ENCODE measurements at regions not wholly inside any gene's neighbourhood (a gene's known extent, or its start where the extent isn't known, plus 50 kb on each side); places are given as distances from the start of the nearest gene placed in this dataset.

GRCh38 chr10:83333566-83333965, 805.7 kb upstream of the GHITM start:
- TF ChIP-seq CTCF (IDR thresholded peaks at IDR 0.05; ENCODE audit: insufficient read depth, low read length, poor library complexity, severe bottlenecking), result no peak
- TF ChIP-seq EZH2phosphoT487 (conservative IDR thresholded peaks at IDR 0.05; ENCODE audit: low read length), result no peak

Measured in SU-DHL-6 (cell line).